ENCODE measurements at regions not wholly inside any gene's neighbourhood (a gene's known extent, or its start where the extent isn't known, plus 50 kb on each side); places are given as distances from the start of the nearest gene placed in this dataset.

GRCh38 chr21:31497914-31498313 lies 153.9 kb upstream of the TIAM1 start:
- DNase-seq = no peak

GRCh38 chr21:31493350-31493880 lies 149.4 kb upstream of the TIAM1 start:
- peak; percentile 19 for DNase-seq

GRCh38 chr21:31491617-31492016 lies 147.6 kb upstream of the TIAM1 start:
- DNase-seq = no peak

GRCh38 chr21:31490443-31490842 lies 146.4 kb upstream of the TIAM1 start:
- no peak for DNase-seq

- no peak for DNase-seq
Observed at GRCh38 chr21:31489726-31490125, 145.7 kb upstream of the TIAM1 start.

- DNase-seq = no peak
Observed at GRCh38 chr21:31489014-31489413, 145.0 kb upstream of the TIAM1 start.

GRCh38 chr21:31484219-31484618 lies 140.2 kb upstream of the TIAM1 start:
- DNase-seq = no peak

- DNase-seq = no peak
Observed at GRCh38 chr21:31483146-31483545, 139.1 kb upstream of the TIAM1 start.

GRCh38 chr21:31482460-31482859 lies 138.4 kb upstream of the TIAM1 start:
- no peak for DNase-seq

GRCh38 chr21:31480228-31480627 lies 136.2 kb upstream of the TIAM1 start:
- no peak for DNase-seq

- no peak for DNase-seq
Observed at GRCh38 chr21:31479714-31480113, 135.7 kb upstream of the TIAM1 start.

- DNase-seq = no peak
Observed at GRCh38 chr21:31479222-31479621, 135.2 kb upstream of the TIAM1 start.

GRCh38 chr21:31476263-31477022 lies 132.4 kb upstream of the TIAM1 start:
- no peak for DNase-seq

GRCh38 chr21:31475223-31475622 lies 131.2 kb upstream of the TIAM1 start:
- no peak for DNase-seq

- DNase-seq = no peak
Observed at GRCh38 chr21:31473685-31474345, 129.8 kb upstream of the TIAM1 start.

- no peak for DNase-seq
Observed at GRCh38 chr21:31471865-31472264, 127.8 kb upstream of the TIAM1 start.

- no peak for DNase-seq
Observed at GRCh38 chr21:31470896-31471694, 127.0 kb upstream of the TIAM1 start.

- DNase-seq = no peak
Observed at GRCh38 chr21:31460980-31461379, 116.9 kb upstream of the TIAM1 start.

GRCh38 chr21:31459457-31459856 lies 115.4 kb upstream of the TIAM1 start:
- peak; percentile 13 for DNase-seq

GRCh38 chr21:31457675-31458074 lies 113.6 kb upstream of the TIAM1 start:
- no peak for DNase-seq

GRCh38 chr21:31456201-31456600 lies 112.1 kb upstream of the TIAM1 start:
- no peak for DNase-seq

GRCh38 chr21:31455506-31455905 lies 111.4 kb upstream of the TIAM1 start:
- no peak for DNase-seq

GRCh38 chr21:31450980-31451379 lies 106.9 kb upstream of the TIAM1 start:
- no peak for DNase-seq
